SK-N-SH (cell line): ENCODE measurements at regions not wholly inside any gene's neighbourhood (a gene's known extent, or its start where the extent isn't known, plus 50 kb on each side); places are given as distances from the start of the nearest gene placed in this dataset.

ENCODE experiments used
- CTCF ChIA-PET: fragments of 300-600, 350-600 bp; formaldehyde crosslinking; extraction: SDS; loops from one replicate; lab custom pipeline; 2021; lab: Yijun Ruan, JAX
- POLR2A ChIA-PET: fragments of 350-600 bp; sonication (Branson Sonifier 250); formaldehyde crosslinking; extraction: SDS; loops from one replicate; lab custom pipeline; 2020; ENCODE audit warnings: antibody characterized with exemption, inconsistent platforms; lab: Yijun Ruan, JAX
- DNase-seq: peaks from one replicate; pipeline ENCODE4 v3.0.0; 2012
- H2AFZ ChIP-seq: fragments of 200-600 bp; sonication (generic); 2 replicates; pipeline ENCODE4 v1.8.1; 2016; ENCODE audit warnings: antibody characterized with exemption, mild to moderate bottlenecking, low read depth
- H3F3A ChIP-seq: fragments of 200-600 bp; sonication (generic); replicated peaks from 2 replicates; pipeline ENCODE3; 2016; ENCODE audit warnings: antibody characterized with exemption, mild to moderate bottlenecking; ENCODE audit not compliant: insufficient read depth
- H3K27ac ChIP-seq, 2 experiments: fragments of 200-500 bp in 1 of 2; fragments of 200-600 bp in 1 of 2; sonication (Bioruptor generic) in 1 of 2; sonication (generic), shearing (Covaris generic) in 1 of 2; 2 replicates each; pipeline versions ENCODE4 v1.5.1 to v1.6.1; 2014 to 2016; ENCODE audit warnings: low read depth in 2 of 2, inconsistent platforms in 1 of 2, low read length in 1 of 2, mild to moderate bottlenecking in 1 of 2, mixed read lengths in 1 of 2
- H3K27me3 ChIP-seq: fragments of 200-600 bp; sonication (generic), shearing (Covaris generic); 2 replicates; pipeline ENCODE4 v1.6.1; 2016; ENCODE audit warnings: mixed run types; ENCODE audit not compliant: insufficient read depth
- H3K36me3 ChIP-seq, 2 experiments: fragments of 200-500 bp in 1 of 2; fragments of 200-600 bp in 1 of 2; sonication (Bioruptor generic) in 1 of 2; sonication (generic) in 1 of 2; replicated peaks in 1 of 2; 2 replicates each; pipeline versions ENCODE3 to v1.5.1; 2014 to 2016; ENCODE audit warnings: low read length in 1 of 2, mild to moderate bottlenecking in 1 of 2; ENCODE audit not compliant: insufficient read depth in 2 of 2, control insufficient read depth in 1 of 2
- H3K4me1 ChIP-seq, 2 experiments: fragments of 200-500 bp in 1 of 2; fragments of 200-600 bp in 1 of 2; sonication (Bioruptor generic) in 1 of 2; sonication (generic), shearing (Covaris generic) in 1 of 2; 2 replicates each; pipeline versions ENCODE4 v1.5.1 to v1.6.1; 2014 to 2016; ENCODE audit warnings: low read depth in 1 of 2, low read length in 1 of 2, mixed run types in 1 of 2; ENCODE audit not compliant: insufficient read depth in 2 of 2, control insufficient read depth in 1 of 2
- H3K4me2 ChIP-seq: fragments of 200-600 bp; sonication (generic), shearing (Covaris generic); 2 replicates; pipeline ENCODE4 v1.6.1; 2017; ENCODE audit warnings: mixed run types
- H3K4me3 ChIP-seq, 2 experiments: fragments of 200-500 bp in 1 of 2; fragments of 200-600 bp in 1 of 2; sonication (Bioruptor generic) in 1 of 2; sonication (generic), shearing (Covaris generic) in 1 of 2; 2 replicates each; pipeline versions ENCODE4 v1.5.1 to v1.8.1; 2014 to 2016; ENCODE audit warnings: low read depth in 2 of 2, inconsistent platforms in 1 of 2, low read length in 1 of 2, mild to moderate bottlenecking in 1 of 2, mixed read lengths in 1 of 2, moderate library complexity in 1 of 2
- H3K79me2 ChIP-seq: fragments of 200-600 bp; sonication (generic); 2 replicates; pipeline ENCODE4 v1.8.1; 2017; ENCODE audit warnings: mild to moderate bottlenecking; ENCODE audit not compliant: insufficient read depth
- H3K9ac ChIP-seq: fragments of 200-600 bp; sonication (generic); 2 replicates; pipeline ENCODE4 v1.6.1; 2017; ENCODE audit warnings: mixed run types
- H3K9me2 ChIP-seq: fragments of 200-600 bp; sonication (generic); 2 replicates; pipeline ENCODE4 v1.6.1; 2017; ENCODE audit warnings: mixed run types
- H3K9me3 ChIP-seq: fragments of 200-600 bp; sonication (generic); 2 replicates; pipeline ENCODE4 v1.6.1; 2017; ENCODE audit warnings: mixed run types, mild to moderate bottlenecking, moderate library complexity
- H4K20me1 ChIP-seq: fragments of 200-600 bp; sonication (generic); 2 replicates; pipeline ENCODE4 v1.6.1; 2017; ENCODE audit warnings: mild to moderate bottlenecking, mixed run types; ENCODE audit not compliant: insufficient read depth
- CHD2 ChIP-seq: fragments of 150-350 bp; IDR thresholded peaks from 2 replicates; pipeline ENCODE4 v1.6.1; 2018; ENCODE audit warnings: low read length; ENCODE audit not compliant: partially characterized antibody
- EZH2phosphoT487 ChIP-seq: fragments of 200-600 bp; sonication (generic); IDR thresholded peaks from 2 replicates; pipeline ENCODE4 v1.6.1; 2017; ENCODE audit warnings: low read depth, mixed run types, mild to moderate bottlenecking, antibody characterized with exemption, moderate library complexity, borderline replicate concordance
- FOXJ3 ChIP-seq: sonication (generic); formaldehyde crosslinking; IDR thresholded peaks from 2 replicates; pipeline ENCODE4 v1.5.1; 2020; ENCODE audit warnings: mild to moderate bottlenecking, missing genetic modification reagents
- JUND ChIP-seq: IDR thresholded peaks from 2 replicates; pipeline ENCODE4 v1.4.0; 2012
- NFIC ChIP-seq: IDR thresholded peaks from 2 replicates; pipeline ENCODE4 v1.4.0; 2012; ENCODE audit warnings: borderline replicate concordance
- NRF1 ChIP-seq: IDR thresholded peaks from 2 replicates; pipeline ENCODE4 v1.6.1; 2012; ENCODE audit warnings: low read depth, mild to moderate bottlenecking, low read length
- RXRA ChIP-seq: IDR thresholded peaks from 2 replicates; pipeline ENCODE4 v1.4.0; 2012; ENCODE audit warnings: low read depth, mild to moderate bottlenecking, borderline replicate concordance
- TCF12 ChIP-seq: IDR thresholded peaks from 2 replicates; pipeline ENCODE4 v1.4.0; 2012
- TEAD4 ChIP-seq: IDR thresholded peaks from 2 replicates; pipeline ENCODE4 v1.4.0; 2012; ENCODE audit warnings: mild to moderate bottlenecking, borderline replicate concordance; ENCODE audit not compliant: insufficient read depth
- YY1 ChIP-seq: IDR thresholded peaks from 2 replicates; pipeline ENCODE4 v1.4.0; 2012; ENCODE audit warnings: low read depth, mild to moderate bottlenecking
- WGBS: methylation state at CpG from one replicate; pipeline ENCODE4 v1.1.6; 2017; ENCODE audit warnings: low lambda C conversion rate; 5-methylcytosine and 5-hydroxymethylcytosine counted together
- TF ChIP-seq, protein P1 (sequence below): IDR thresholded peaks from 2 replicates; pipeline ENCODE4 v1.4.0; 2012; ENCODE audit warnings: low read depth, borderline replicate concordance
- TF ChIP-seq, protein P2 (sequence below): fragments of 150-350 bp; IDR thresholded peaks from 2 replicates; pipeline ENCODE4 v1.6.1; 2016; ENCODE audit warnings: mild to moderate bottlenecking, low read depth, low read length
- TF ChIP-seq, protein P3 (sequence below): IDR thresholded peaks from 2 replicates; pipeline ENCODE4 v1.4.0; 2012; ENCODE audit warnings: low read depth
- TF ChIP-seq, protein P4 (sequence below): IDR thresholded peaks from 2 replicates; pipeline ENCODE4 v1.4.0; 2012; ENCODE audit warnings: low read depth, borderline replicate concordance

DNA sequence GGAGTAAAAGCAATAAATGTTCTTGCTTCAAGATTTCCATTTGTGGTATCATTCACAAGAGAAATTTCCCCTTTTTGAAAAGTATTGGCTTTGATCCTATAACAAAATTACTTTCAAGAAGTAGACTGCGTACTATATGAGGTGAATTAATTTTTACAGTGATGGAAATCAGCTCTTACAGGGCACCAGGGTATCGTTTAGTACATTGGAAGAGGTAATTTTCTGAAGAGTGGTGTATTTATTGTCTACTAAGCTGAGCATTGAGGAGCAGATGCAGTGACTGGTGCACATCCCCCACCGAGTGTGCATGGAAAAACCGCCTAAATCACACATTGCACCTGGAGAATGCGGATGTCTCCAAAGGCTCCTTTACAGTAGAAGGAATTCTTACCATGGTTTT, 209.5 kb downstream of the SAMD5 start (continued):
- TF ChIP-seq, protein P1, sequence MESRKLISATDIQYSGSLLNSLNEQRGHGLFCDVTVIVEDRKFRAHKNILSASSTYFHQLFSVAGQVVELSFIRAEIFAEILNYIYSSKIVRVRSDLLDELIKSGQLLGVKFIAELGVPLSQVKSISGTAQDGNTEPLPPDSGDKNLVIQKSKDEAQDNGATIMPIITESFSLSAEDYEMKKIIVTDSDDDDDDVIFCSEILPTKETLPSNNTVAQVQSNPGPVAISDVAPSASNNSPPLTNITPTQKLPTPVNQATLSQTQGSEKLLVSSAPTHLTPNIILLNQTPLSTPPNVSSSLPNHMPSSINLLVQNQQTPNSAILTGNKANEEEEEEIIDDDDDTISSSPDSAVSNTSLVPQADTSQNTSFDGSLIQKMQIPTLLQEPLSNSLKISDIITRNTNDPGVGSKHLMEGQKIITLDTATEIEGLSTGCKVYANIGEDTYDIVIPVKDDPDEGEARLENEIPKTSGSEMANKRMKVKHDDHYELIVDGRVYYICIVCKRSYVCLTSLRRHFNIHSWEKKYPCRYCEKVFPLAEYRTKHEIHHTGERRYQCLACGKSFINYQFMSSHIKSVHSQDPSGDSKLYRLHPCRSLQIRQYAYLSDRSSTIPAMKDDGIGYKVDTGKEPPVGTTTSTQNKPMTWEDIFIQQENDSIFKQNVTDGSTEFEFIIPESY = no peak
- TF ChIP-seq, protein P2, sequence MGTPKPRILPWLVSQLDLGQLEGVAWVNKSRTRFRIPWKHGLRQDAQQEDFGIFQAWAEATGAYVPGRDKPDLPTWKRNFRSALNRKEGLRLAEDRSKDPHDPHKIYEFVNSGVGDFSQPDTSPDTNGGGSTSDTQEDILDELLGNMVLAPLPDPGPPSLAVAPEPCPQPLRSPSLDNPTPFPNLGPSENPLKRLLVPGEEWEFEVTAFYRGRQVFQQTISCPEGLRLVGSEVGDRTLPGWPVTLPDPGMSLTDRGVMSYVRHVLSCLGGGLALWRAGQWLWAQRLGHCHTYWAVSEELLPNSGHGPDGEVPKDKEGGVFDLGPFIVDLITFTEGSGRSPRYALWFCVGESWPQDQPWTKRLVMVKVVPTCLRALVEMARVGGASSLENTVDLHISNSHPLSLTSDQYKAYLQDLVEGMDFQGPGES = no peak
- TF ChIP-seq NRF1 = no peak

DNA sequence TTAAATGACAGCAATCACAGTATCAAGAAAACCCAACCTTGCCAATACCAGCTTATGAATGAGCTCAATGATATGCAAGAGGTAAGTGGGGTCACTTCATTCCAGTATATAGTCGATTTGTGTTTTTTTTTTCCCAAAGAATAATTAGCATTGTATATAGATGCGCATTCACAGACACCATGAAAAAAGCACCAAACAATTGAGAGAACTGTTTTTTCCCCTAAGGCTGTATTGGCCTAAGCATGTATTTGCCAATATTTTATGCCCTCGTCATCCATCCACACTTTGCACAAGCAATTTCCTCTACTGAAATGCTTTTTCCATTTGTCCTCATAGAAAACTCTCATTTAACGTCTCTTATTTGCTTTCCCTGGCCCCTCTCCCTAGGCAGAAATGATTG, 213.7 kb downstream of the SAMD5 start:
- no peaks in the 10 kb centered on the region for H3F3A ChIP-seq
- H3K27me3 ChIP-seq = no peaks in the 10 kb centered on the region
- H4K20me1 ChIP-seq = no peaks in the 10 kb centered on the region
- H3K9ac ChIP-seq = no peak overlapping the region
- no peaks in the 10 kb centered on the region for H3K36me3 ChIP-seq
- no peak for TF ChIP-seq FOXJ3 (CRISPR knock-in tag)
- no peaks in the 10 kb centered on the region for H3K9me2 ChIP-seq
- no peaks in the 10 kb centered on the region for H3K9me3 ChIP-seq
- CTCF ChIA-PET = no interaction called here
- no peaks in the 10 kb centered on the region for H3K4me1 ChIP-seq
- 25% methylated on average over 4 of the region's 4 CpGs for WGBS
- H3K4me2 ChIP-seq = no peak overlapping the region
- no peaks in the 10 kb centered on the region for H3K79me2 ChIP-seq
- H3K27ac ChIP-seq = no peak overlapping the region
- POLR2A ChIA-PET = no interaction called here
- H2AFZ ChIP-seq = no peak overlapping the region
- DNase-seq = no peak
- H3K4me3 ChIP-seq = no peak overlapping the region

DNA sequence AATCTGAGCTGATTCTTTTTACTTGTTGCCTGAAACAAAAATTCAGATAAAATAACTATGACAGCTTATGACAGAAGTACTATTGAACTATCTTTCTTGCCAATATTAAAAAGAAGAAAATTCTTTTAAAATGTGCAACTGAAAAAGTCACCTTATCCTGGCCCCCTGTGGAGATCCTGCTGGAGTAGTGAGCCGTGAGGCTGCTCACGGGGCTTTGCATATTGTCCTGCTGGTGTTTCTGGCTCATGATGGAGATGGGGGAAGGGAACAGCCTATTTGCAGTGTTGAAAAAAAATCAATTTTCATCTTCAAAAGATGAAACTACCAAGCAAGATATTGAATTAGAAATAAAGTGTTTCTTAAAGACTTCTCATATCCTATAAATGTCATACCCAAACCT, 216.0 kb downstream of the SAMD5 start:
- H3F3A ChIP-seq = no peaks in the 10 kb centered on the region
- DNase-seq = no peak
- no peaks in the 10 kb centered on the region for H3K9me2 ChIP-seq
- CTCF ChIA-PET = no interaction called here
- no peak overlapping the region for H2AFZ ChIP-seq
- no peak overlapping the region for H3K4me2 ChIP-seq
- H3K36me3 ChIP-seq = no peaks in the 10 kb centered on the region
- H4K20me1 ChIP-seq = no peaks in the 10 kb centered on the region
- TF ChIP-seq EZH2phosphoT487 (no peak), TCF12 (no peak), TEAD4 (no peak), NFIC (no peak), CHD2 (no peak), YY1 (no peak), RXRA (no peak), JUND (no peak)
- TF ChIP-seq, protein P1 = no peak
- TF ChIP-seq, protein P3, sequence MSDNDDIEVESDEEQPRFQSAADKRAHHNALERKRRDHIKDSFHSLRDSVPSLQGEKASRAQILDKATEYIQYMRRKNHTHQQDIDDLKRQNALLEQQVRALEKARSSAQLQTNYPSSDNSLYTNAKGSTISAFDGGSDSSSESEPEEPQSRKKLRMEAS = no peak
- TF ChIP-seq, protein P4, sequence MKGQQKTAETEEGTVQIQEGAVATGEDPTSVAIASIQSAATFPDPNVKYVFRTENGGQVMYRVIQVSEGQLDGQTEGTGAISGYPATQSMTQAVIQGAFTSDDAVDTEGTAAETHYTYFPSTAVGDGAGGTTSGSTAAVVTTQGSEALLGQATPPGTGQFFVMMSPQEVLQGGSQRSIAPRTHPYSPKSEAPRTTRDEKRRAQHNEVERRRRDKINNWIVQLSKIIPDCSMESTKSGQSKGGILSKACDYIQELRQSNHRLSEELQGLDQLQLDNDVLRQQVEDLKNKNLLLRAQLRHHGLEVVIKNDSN = no peak
- TF ChIP-seq, all 33 proteins: peak for 0
- POLR2A ChIA-PET = no interaction called here
- WGBS = 26% methylated on average over 2 of the region's 2 CpGs
- Histone ChIP-seq H3K4me3 (no peak overlapping the region), H3K27ac (no peak overlapping the region), H3K27me3 (no peaks in the 10 kb centered on the region), H3K9me3 (no peaks in the 10 kb centered on the region), H3K79me2 (no peaks in the 10 kb centered on the region), H3K4me1 (no peaks in the 10 kb centered on the region), H3K9ac (no peak overlapping the region)
